SJSA1 (cell line): ENCODE measurements at regions not wholly inside any gene's neighbourhood (a gene's known extent, or its start where the extent isn't known, plus 50 kb on each side); places are given as distances from the start of the nearest gene placed in this dataset.
"Not testable (repeated sequence)": the region's sequence is repeated elsewhere in the genome, so short reads cannot be mapped to it uniquely, and the experiment has no call there.

Experiments
- DNase-seq, 2 experiments: peaks; one replicate each; pipeline ENCODE4 v3.0.0-alpha.2; 2015 to 2020; ENCODE audit warnings: low spot score in 2 of 2, low read depth in 1 of 2
- H3K27ac ChIP-seq: fragments of 250-450 bp; sonication (Bioruptor Pico); 2 replicates; pipeline ENCODE4 v1.5.1; 2020; ENCODE audit warnings: mild to moderate bottlenecking, moderate library complexity
- H3K27me3 ChIP-seq: fragments of 250-450 bp; sonication (Bioruptor Pico); replicated peaks from 2 replicates; pipeline ENCODE4 v1.5.1; 2020; ENCODE audit warnings: mild to moderate bottlenecking, moderate library complexity
- H3K36me3 ChIP-seq: fragments of 250-450 bp; sonication (Bioruptor Pico); 2 replicates; pipeline ENCODE4 v1.5.1; 2020; ENCODE audit warnings: mild to moderate bottlenecking
- H3K4me1 ChIP-seq: fragments of 250-450 bp; sonication (Bioruptor Pico); replicated peaks from 2 replicates; pipeline ENCODE4 v1.6.1; 2021; ENCODE audit warnings: mild to moderate bottlenecking
- H3K4me3 ChIP-seq: fragments of 250-450 bp; sonication (Bioruptor Pico); 2 replicates; pipeline ENCODE4 v1.5.1; 2020; ENCODE audit warnings: mild to moderate bottlenecking
- H3K9me3 ChIP-seq: fragments of 250-450 bp; sonication (Bioruptor Pico); replicated peaks from 2 replicates; pipeline ENCODE4 v1.5.1; 2020; ENCODE audit warnings: mild to moderate bottlenecking

GRCh38 chr12:46711756-46712155 lies 114.0 kb downstream of the SLC38A4 start:
- no peak overlapping the region for H3K4me3 ChIP-seq
- H3K27ac ChIP-seq = no peak overlapping the region
- H3K36me3 ChIP-seq = no peaks in the 10 kb centered on the region
- H3K4me1 ChIP-seq = no peaks in the 10 kb centered on the region
- no peaks in the 10 kb centered on the region for H3K9me3 ChIP-seq
- no peaks in the 10 kb centered on the region for H3K27me3 ChIP-seq
- DNase-seq = no peak

- no peak for DNase-seq
- Histone ChIP-seq H3K9me3 (no peaks in the 10 kb centered on the region), H3K27ac (no peak overlapping the region), H3K36me3 (no peaks in the 10 kb centered on the region), H3K4me1 (no peaks in the 10 kb centered on the region), H3K4me3 (no peak overlapping the region), H3K27me3 (no peaks in the 10 kb centered on the region)
These were observed 115.6 kb downstream of the SLC38A4 start for GRCh38 chr12:46710125-46710743.

GRCh38 chr12:46702581-46703344 lies 123.0 kb downstream of the SLC38A4 start:
- DNase-seq = no peak
- Histone ChIP-seq H3K36me3 (no peaks in the 10 kb centered on the region), H3K4me1 (no peaks in the 10 kb centered on the region), H3K4me3 (no peak overlapping the region), H3K9me3 (no peaks in the 10 kb centered on the region), H3K27ac (no peak overlapping the region), H3K27me3 (no peaks in the 10 kb centered on the region)

DNA sequence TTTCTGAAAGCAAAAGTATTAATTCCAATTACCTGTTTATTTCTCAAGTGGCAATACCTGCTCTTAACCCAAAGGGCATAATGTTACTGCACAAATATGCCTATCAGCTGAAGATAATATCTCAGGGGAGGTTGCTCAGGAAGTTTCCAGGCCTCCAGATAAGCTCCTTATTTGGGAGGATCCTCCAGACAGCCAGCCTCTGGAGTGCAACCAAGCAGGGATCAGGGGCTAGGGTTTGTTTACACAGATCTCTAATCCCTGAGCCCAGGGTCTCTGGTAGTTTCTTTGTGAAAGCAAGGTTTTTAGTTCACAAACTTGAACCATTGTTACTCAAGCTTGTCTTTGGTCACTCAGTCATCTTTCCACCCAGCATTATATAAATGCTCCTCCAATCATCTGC lies 124.4 kb downstream of the SLC38A4 start:
- DNase-seq = no peak

GRCh38 chr12:46699986-46700385 lies 125.8 kb downstream of the SLC38A4 start:
- no peak for DNase-seq
- H3K27me3 ChIP-seq = no peaks in the 10 kb centered on the region

More for the DNA sequence above, 124.4 kb downstream of the SLC38A4 start:
- H3K27me3 ChIP-seq = no peaks in the 10 kb centered on the region
- H3K27ac ChIP-seq = no peak overlapping the region
- H3K4me3 ChIP-seq = no peak overlapping the region
- no peaks in the 10 kb centered on the region for H3K9me3 ChIP-seq
- no peaks in the 10 kb centered on the region for H3K36me3 ChIP-seq
- no peaks in the 10 kb centered on the region for H3K4me1 ChIP-seq

DNA sequence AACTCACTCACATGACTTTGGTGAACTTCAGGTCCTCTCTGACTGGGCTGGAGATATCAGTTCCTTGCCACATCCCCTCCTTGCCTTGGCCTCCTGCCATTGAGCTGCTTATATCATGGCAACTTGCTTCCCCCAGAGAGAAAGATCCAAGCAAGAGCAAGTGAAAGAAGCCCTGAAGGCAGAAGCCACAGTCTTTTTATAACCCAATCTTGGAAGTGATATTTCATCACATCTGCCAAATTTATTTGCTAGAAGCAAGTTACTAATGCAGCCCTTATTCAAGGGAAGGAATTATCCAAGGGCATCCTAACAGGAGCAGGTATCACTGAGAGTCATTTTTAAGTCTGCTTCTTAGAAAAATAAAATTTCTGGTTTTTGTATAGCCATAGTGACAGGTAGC lies 127.8 kb downstream of the SLC38A4 start:
- Histone ChIP-seq H3K4me3 (no peak overlapping the region), H3K9me3 (no peaks in the 10 kb centered on the region), H3K27me3 (no peaks in the 10 kb centered on the region), H3K36me3 (no peaks in the 10 kb centered on the region), H3K27ac (no peak overlapping the region), H3K4me1 (no peaks in the 10 kb centered on the region)
- no peak for DNase-seq

More at GRCh38 chr12:46699986-46700385, 125.8 kb downstream of the SLC38A4 start:
- H3K36me3 ChIP-seq = no peaks in the 10 kb centered on the region
- no peak overlapping the region for H3K27ac ChIP-seq
- no peak overlapping the region for H3K4me3 ChIP-seq
- H3K9me3 ChIP-seq = no peaks in the 10 kb centered on the region
- no peaks in the 10 kb centered on the region for H3K4me1 ChIP-seq

DNA sequence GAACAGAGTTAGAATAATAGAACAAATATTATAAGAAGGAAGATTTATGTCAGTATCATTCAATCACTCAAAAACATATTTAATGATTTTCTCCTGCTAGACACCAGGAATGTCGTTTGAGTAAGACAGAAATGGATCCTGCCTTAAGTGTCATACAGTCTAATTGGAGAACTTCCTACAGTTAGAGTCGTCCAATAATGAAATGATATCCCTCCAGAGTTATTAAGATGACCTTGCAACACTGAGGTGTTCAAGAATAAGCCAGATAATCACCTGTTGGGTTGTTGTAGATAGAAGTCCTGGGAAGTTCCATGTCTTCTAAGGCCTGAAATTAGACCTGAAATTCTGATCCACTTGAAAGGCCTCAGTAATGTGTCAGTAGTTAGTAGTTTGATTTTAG lies 132.3 kb downstream of the SLC38A4 start:
- Histone ChIP-seq H3K36me3 (no peaks in the 10 kb centered on the region), H3K9me3 (no peaks in the 10 kb centered on the region), H3K4me1 (no peaks in the 10 kb centered on the region), H3K27me3 (no peaks in the 10 kb centered on the region), H3K27ac (no peak overlapping the region), H3K4me3 (no peak overlapping the region)
- DNase-seq = no peak

DNA sequence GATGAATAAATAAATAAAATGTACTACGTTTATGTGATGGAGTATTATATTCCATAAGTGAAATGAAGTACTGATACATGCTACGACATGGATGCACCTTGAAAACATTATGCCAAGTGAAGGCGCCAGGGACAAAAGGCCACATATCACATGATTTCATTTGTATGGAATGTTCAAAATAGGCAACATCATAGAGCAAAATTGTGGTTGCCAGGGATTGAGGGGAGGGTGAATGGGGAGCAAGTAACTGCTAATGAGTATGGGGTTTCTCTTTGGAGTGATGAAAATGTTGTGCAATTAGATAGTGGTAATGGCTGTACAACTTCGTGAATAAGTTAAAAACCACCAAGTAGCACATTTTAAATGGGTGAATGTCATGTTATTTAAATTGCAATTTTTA lies 132.8 kb downstream of the SLC38A4 start:
- H3K27ac ChIP-seq = no peak overlapping the region
- H3K27me3 ChIP-seq = no peaks in the 10 kb centered on the region
- H3K4me1 ChIP-seq = no peaks in the 10 kb centered on the region
- no peaks in the 10 kb centered on the region for H3K9me3 ChIP-seq
- DNase-seq = no peak
- H3K36me3 ChIP-seq = no peaks in the 10 kb centered on the region
- H3K4me3 ChIP-seq = no peak overlapping the region

DNA sequence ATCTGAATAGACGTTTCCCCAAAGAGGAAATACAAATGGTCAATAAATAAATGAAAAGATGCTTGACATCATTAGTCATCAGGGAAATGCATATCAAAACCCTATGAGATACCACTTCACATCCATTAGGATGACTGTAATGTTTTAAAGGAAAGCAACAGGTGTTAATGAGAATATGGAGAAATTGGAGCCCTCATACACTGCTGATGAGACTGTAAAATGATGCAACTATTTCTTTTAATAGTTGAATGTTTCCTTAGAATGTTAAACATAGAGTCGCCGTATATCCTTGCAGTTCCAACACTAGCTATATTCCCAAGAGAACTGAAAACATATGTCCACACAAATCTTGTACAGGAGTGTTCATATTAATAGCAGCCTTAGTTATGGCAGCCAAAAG lies 133.2 kb downstream of the SLC38A4 start:
- no peaks in the 10 kb centered on the region for H3K27me3 ChIP-seq
- H3K4me3 ChIP-seq = no peak overlapping the region
- no peaks in the 10 kb centered on the region for H3K36me3 ChIP-seq
- H3K27ac ChIP-seq = no peak overlapping the region
- no peak for DNase-seq
- no peaks in the 10 kb centered on the region for H3K4me1 ChIP-seq
- H3K9me3 ChIP-seq = no peaks in the 10 kb centered on the region

- no peak overlapping the region for H3K4me3 ChIP-seq
- no peaks in the 10 kb centered on the region for H3K27me3 ChIP-seq
- H3K27ac ChIP-seq = no peak overlapping the region
- H3K9me3 ChIP-seq = no peaks in the 10 kb centered on the region
- no peaks in the 10 kb centered on the region for H3K4me1 ChIP-seq
- DNase-seq = no peak
- H3K36me3 ChIP-seq = no peaks in the 10 kb centered on the region
These were observed 139.4 kb downstream of the SLC38A4 start for GRCh38 chr12:46686267-46686942.

DNA sequence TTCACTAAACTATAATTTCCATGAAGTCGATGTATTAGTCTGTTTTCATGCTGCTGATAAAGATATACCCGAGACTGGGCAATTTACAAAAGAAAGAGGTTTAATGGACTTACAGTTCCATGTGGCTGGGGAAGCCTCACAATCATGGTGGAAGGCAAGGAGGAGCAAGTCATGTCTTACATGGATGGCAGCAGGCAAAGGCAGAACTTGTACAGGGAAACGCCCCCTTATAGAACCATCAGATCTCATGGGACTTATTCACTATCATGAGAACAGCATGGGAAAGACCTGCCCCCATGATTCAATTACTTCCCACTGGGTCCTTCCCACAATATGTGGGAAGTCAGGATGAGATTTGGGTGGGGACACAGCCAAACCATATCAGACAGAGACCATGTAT lies 141.6 kb downstream of the SLC38A4 start:
- H3K9me3 ChIP-seq, H3K27me3 ChIP-seq, H3K36me3 ChIP-seq, H3K27ac ChIP-seq, DNase-seq, H3K4me1 ChIP-seq, H3K4me3 ChIP-seq: not testable (repeated sequence)

DNA sequence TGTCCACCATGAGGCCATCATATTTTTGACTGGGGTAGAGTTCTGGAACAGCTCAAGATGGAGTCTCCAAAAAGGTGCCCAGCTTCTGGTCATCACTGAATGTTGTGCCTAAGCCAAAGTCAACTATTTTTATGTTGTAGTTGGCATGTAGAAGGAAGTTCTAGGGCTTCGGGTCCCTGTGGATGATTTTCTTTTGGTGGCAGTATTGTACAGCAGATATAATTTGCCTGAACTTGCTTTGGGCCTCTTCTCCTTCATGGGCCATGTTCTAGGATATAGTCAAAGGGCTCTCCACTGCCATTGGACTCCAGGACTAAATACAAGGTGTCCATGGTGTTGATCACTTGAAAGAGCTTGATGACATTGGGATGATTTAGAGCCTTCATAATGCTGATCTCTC lies 143.6 kb downstream of the SLC38A4 start:
- Histone ChIP-seq H3K9me3 (no peaks in the 10 kb centered on the region), H3K4me3 (no peak overlapping the region), H3K27me3 (no peaks in the 10 kb centered on the region), H3K27ac (no peak overlapping the region), H3K4me1 (no peaks in the 10 kb centered on the region), H3K36me3 (no peaks in the 10 kb centered on the region)
- DNase-seq = no peak

DNA sequence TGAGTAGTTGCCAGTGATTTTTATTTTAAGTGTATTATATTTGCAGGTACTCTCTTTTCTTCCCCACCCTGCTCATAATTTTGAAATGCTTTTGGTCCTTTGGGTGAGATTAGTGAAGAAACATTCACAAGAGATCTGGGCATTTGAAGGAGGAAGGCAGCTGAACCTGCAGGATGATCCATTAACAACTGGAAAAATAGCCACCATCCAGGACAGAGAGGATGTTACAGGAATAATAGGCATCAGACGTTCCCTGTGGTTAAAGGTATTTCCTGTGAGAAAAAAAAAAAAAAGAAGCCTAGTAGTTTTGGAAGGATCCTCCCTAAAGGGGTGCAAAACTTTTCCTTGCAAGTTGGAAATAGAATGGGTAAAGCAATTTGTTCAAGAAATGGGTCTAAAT lies 145.3 kb downstream of the SLC38A4 start:
- H3K4me3 ChIP-seq = no peak overlapping the region
- DNase-seq = no peak
- no peaks in the 10 kb centered on the region for H3K27me3 ChIP-seq
- no peaks in the 10 kb centered on the region for H3K36me3 ChIP-seq
- H3K4me1 ChIP-seq = peaks cover 3% of the 10 kb centered on the region; the same call in 1 of the 2 replicates
- H3K9me3 ChIP-seq = no peaks in the 10 kb centered on the region
- H3K27ac ChIP-seq = no peak overlapping the region

- no peaks in the 10 kb centered on the region for H3K9me3 ChIP-seq
- H3K27me3 ChIP-seq = no peaks in the 10 kb centered on the region
- no peak overlapping the region for H3K27ac ChIP-seq
- no peak overlapping the region for H3K4me3 ChIP-seq
- no peaks in the 10 kb centered on the region for H3K36me3 ChIP-seq
- peaks cover 10% of the 10 kb centered on the region; the same call in 1 of the 2 replicates for H3K4me1 ChIP-seq
- no peak for DNase-seq
These were observed 146.0 kb downstream of the SLC38A4 start for GRCh38 chr12:46679754-46680153.
